ENCODE measurements at regions not wholly inside any gene's neighbourhood (a gene's known extent, or its start where the extent isn't known, plus 50 kb on each side); places are given as distances from the start of the nearest gene placed in this dataset.

DNA sequence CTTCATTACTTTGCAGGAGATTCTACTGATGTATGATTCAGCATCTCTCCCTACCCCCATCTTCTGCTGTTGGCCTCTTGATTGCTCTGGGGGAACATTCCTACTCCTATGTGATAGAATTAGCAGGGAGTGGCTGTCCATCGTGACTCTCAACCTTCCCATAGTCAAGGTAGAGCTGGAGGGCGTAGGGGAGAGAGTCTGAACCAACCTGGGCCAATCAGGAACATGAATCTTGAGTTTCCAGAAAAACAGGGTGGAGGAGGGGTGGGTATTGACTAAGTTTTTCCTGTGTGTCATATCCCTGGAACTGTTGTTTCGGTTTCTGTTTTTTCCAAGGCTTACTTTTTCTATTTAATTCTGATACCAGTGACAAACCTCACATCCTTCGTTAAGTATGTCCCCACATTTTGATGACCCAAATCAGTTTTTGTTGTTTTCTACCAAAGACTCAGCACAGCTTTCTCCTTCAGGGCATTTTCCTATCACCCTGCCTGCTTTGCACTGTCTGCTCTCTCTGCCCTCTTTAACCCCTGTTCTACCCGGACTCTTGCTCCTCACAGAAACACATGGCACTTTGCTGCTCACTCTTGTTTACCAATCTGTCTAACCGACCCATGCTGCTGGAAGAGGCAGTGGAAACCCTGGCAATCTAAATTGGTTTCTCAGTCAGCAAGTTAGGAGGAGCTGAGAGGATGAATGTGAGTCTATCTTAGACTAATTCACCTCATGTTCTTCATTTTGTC is 1428.3 kb downstream of the AACS start:
- H3K36me3 Mint-ChIP-seq: peaks cover 71% of the 10 kb centered on the region
- no peak for DNase-seq (ENCODE audit: low spot score)
- peaks cover 76% of the 10 kb centered on the region for H3K9me3 Mint-ChIP-seq
- H3K27me3 Mint-ChIP-seq (ENCODE audit: low read depth): peaks cover 7% of the 10 kb centered on the region; the same call in 1 of the 2 replicates
- no peak overlapping the region for H3K27ac Mint-ChIP-seq
- no peak overlapping the region for H3K4me3 Mint-ChIP-seq
- ChIA-PET CTCF (no interaction called here), POLR2A (no interaction called here)
- TF ChIP-seq, protein P1, sequence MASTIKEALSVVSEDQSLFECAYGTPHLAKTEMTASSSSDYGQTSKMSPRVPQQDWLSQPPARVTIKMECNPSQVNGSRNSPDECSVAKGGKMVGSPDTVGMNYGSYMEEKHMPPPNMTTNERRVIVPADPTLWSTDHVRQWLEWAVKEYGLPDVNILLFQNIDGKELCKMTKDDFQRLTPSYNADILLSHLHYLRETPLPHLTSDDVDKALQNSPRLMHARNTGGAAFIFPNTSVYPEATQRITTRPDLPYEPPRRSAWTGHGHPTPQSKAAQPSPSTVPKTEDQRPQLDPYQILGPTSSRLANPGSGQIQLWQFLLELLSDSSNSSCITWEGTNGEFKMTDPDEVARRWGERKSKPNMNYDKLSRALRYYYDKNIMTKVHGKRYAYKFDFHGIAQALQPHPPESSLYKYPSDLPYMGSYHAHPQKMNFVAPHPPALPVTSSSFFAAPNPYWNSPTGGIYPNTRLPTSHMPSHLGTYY (CRISPR knock-in tag; IDR thresholded peaks at IDR 0.05): no peak
- TF ChIP-seq SP1 (CRISPR knock-in tag; conservative IDR thresholded peaks at IDR 0.05) (no peak), NR1H2 (CRISPR knock-in tag; IDR thresholded peaks at IDR 0.05) (no peak), NR2C2 (CRISPR knock-in tag; IDR thresholded peaks at IDR 0.05) (no peak), ATF1 (CRISPR knock-in tag; IDR thresholded peaks at IDR 0.05) (no peak), GRHL2 (CRISPR knock-in tag; IDR thresholded peaks at IDR 0.05; ENCODE audit: insufficient replicate concordance, severe bottlenecking) (no peak), HMGA2 (CRISPR knock-in tag; IDR thresholded peaks at IDR 0.05) (no peak)
- TF ChIP-seq, protein P2, sequence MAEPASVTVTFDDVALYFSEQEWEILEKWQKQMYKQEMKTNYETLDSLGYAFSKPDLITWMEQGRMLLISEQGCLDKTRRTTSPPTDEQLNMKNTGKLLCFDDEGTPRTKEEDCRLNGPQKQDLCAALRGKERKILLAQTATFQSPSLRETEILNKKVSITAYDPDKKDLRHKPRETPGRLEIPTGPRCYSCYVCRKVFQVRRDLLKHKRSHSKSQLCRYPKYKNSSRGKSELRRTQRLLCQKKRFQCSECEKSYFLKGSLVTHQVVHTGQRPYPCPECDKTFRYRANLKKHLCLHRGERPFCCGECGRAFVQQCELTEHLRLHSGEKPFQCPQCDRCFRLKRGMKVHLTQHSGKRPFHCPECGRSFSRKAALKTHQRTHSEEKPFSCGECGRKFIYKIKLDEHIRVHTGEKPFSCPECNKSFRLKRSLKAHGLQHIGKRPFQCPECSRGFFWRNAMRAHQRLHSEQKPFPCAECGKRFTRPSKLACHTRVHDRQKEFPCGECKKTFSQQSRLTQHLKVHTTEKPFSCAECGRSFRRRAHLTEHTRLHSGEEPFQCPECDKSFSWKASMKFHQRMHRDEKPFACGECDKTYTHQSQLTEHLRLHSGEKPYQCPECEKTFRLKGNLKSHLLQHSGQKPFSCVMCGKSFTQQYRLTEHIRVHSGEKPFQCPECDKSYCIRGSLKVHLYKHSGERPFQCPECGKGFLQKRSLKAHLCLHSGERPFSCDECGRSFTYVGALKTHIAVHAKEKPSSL (CRISPR knock-in tag; conservative IDR thresholded peaks at IDR 0.05): no peak
- TF ChIP-seq, protein P3, sequence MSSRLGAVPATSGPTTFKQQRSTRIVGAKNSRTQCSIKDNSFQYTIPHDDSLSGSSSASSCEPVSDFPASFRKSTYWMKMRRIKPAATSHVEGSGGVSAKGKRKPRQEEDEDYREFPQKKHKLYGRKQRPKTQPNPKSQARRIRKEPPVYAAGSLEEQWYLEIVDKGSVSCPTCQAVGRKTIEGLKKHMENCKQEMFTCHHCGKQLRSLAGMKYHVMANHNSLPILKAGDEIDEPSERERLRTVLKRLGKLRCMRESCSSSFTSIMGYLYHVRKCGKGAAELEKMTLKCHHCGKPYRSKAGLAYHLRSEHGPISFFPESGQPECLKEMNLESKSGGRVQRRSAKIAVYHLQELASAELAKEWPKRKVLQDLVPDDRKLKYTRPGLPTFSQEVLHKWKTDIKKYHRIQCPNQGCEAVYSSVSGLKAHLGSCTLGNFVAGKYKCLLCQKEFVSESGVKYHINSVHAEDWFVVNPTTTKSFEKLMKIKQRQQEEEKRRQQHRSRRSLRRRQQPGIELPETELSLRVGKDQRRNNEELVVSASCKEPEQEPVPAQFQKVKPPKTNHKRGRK (CRISPR knock-in tag; IDR thresholded peaks at IDR 0.05; ENCODE audit: borderline replicate concordance): no peak
- no peak for ATAC-seq
- no peaks in the 10 kb centered on the region for H3K4me1 Mint-ChIP-seq

DNA sequence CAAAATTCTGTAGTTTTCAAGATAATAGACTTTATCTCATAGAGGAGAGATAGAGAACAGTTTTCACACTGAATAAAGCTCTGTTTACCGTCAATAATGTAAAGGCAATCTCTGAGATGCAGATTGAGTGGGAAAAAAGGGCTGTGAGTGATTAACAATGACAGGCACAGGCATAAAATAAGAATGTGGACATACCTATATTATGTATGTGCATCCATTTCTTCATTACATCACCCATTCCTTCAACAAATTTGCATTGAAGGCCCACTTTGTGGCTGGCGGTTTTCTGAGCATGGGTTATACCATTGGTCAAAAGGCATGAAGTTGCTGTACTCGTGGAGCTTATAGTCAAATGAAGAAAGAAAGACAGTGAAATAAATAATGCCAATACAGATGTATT is 1431.0 kb downstream of the AACS start:
- Mint-ChIP-seq H3K27me3 (ENCODE audit: low read depth) (0 out of 2 replicates have a peak, but pooled peaks cover 4% of the 10 kb centered on the region), H3K9me3 (peaks cover 80% of the 10 kb centered on the region), H3K36me3 (peaks cover 76% of the 10 kb centered on the region), H3K27ac (no peak overlapping the region), H3K4me3 (no peak overlapping the region), H3K4me1 (no peaks in the 10 kb centered on the region)
- ATAC-seq (no peak), DNase-seq (ENCODE audit: low spot score) (no peak)
- ChIA-PET CTCF (no interaction called here), POLR2A (no interaction called here)
- no peak for TF ChIP-seq NR3C1 (CRISPR knock-in tag; conservative IDR thresholded peaks at IDR 0.05; ENCODE audit: low read depth)
- TF ChIP-seq, protein P4, sequence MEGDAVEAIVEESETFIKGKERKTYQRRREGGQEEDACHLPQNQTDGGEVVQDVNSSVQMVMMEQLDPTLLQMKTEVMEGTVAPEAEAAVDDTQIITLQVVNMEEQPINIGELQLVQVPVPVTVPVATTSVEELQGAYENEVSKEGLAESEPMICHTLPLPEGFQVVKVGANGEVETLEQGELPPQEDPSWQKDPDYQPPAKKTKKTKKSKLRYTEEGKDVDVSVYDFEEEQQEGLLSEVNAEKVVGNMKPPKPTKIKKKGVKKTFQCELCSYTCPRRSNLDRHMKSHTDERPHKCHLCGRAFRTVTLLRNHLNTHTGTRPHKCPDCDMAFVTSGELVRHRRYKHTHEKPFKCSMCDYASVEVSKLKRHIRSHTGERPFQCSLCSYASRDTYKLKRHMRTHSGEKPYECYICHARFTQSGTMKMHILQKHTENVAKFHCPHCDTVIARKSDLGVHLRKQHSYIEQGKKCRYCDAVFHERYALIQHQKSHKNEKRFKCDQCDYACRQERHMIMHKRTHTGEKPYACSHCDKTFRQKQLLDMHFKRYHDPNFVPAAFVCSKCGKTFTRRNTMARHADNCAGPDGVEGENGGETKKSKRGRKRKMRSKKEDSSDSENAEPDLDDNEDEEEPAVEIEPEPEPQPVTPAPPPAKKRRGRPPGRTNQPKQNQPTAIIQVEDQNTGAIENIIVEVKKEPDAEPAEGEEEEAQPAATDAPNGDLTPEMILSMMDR (IDR thresholded peaks at IDR 0.05): no peak
- TF ChIP-seq, protein P3 (CRISPR knock-in tag; IDR thresholded peaks at IDR 0.05; ENCODE audit: borderline replicate concordance): no peak
